GM10266 (cell line): ENCODE measurements at regions not wholly inside any gene's neighbourhood (a gene's known extent, or its start where the extent isn't known, plus 50 kb on each side); places are given as distances from the start of the nearest gene placed in this dataset.

Experiments
- DNase-seq: peaks from one replicate; pipeline ENCODE4 v3.0.0; 2012; ENCODE audit errors: extremely low spot score
- TF ChIP-seq, protein P1 (sequence below): IDR thresholded peaks from 2 replicates; pipeline ENCODE4 v1.5.1; 2012; ENCODE audit warnings: mild to moderate bottlenecking, low read depth; ENCODE audit not compliant: control insufficient read depth, insufficient read depth; ENCODE audit errors: missing control alignments

DNA sequence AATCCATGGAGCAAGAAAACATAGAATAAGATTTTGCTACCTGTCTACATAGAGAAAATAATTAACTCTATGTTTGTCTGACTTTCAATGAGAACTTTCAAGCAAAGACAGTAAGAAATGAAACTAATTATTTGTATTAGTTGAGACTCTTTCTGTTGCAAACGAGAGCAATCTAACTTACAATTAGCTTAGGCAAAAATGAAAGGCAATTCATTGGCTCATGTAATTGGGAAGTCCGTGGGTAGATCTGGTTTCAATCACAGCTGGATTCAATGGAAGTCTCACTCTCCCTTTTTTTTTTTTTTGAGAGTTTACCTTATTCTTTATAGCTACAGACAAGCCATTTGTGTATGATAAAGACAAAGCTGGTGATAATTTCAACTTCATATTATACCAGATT is 68.2 kb upstream of the STXBP5 start:
- no peak for DNase-seq
- TF ChIP-seq, protein P1, sequence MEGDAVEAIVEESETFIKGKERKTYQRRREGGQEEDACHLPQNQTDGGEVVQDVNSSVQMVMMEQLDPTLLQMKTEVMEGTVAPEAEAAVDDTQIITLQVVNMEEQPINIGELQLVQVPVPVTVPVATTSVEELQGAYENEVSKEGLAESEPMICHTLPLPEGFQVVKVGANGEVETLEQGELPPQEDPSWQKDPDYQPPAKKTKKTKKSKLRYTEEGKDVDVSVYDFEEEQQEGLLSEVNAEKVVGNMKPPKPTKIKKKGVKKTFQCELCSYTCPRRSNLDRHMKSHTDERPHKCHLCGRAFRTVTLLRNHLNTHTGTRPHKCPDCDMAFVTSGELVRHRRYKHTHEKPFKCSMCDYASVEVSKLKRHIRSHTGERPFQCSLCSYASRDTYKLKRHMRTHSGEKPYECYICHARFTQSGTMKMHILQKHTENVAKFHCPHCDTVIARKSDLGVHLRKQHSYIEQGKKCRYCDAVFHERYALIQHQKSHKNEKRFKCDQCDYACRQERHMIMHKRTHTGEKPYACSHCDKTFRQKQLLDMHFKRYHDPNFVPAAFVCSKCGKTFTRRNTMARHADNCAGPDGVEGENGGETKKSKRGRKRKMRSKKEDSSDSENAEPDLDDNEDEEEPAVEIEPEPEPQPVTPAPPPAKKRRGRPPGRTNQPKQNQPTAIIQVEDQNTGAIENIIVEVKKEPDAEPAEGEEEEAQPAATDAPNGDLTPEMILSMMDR: no peak

DNA sequence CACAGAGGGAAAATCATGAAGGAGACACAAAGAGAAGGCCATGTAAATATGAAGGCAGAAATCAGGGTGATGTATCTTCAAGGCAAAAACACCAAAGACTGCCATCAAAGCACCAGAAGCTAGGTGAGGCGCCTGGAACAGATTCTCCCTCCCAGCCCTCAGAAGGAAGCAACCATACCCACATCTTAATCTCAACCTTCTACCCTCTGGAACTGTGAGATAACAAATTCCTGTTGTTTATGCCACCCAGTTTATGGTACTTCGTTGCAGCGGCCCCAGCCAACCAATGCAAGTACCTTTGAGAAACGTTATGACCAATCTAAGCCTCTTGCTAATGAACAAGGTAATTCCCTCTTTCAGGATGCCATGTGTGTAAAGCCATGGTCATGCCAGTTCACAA is 66.2 kb upstream of the STXBP5 start:
- TF ChIP-seq, protein P1: no peak
- DNase-seq: no peak

DNA sequence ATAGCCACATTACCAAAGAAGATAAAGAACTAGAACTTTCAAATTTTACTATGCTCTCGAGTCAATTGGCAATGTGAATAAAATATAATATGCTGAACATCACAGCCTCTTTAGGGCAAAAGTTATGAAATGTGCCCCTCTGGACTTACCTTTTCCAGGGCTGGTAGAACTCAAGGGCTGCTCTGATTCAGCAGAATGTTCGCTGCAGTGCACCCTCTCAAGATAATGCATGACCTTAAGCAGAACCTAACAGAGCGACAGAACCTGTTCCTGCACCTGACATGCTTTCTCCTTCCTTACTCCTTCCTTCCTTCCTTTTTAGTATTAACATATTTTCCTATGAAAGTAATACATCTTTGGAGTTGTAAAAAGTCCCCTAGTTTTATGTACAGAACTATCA is 65.4 kb upstream of the STXBP5 start:
- no peak for DNase-seq
- TF ChIP-seq, protein P1: no peak

DNA sequence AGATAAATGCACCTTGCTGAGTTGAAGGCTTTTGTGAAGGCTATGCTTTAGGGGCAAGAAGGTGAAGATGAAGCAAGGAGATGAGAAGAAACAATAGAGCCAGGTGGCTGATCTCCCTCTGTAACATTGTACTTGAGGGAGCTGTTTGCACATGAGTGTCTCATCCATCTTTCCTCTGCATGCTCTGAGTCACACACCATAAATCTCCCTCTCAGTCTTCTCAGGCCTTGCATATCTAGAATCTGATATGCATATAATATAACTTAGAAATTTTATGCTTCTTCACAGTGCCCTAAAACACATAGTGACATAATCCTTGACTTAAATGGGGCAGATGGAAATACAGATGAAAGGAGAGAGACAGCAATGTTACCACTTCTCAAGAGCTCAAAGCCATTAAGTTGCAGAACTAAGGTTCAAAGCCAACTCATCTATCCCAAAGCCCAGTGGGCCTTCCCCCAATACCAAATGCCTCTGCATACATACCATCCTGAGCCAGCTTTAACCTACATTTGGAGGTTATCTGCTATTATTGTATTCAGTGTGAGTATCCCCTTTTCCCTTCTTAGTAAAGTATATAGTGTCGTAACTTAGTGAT is 62.4 kb upstream of the STXBP5 start:
- DNase-seq: no peak
- TF ChIP-seq, protein P1: no peak

DNA sequence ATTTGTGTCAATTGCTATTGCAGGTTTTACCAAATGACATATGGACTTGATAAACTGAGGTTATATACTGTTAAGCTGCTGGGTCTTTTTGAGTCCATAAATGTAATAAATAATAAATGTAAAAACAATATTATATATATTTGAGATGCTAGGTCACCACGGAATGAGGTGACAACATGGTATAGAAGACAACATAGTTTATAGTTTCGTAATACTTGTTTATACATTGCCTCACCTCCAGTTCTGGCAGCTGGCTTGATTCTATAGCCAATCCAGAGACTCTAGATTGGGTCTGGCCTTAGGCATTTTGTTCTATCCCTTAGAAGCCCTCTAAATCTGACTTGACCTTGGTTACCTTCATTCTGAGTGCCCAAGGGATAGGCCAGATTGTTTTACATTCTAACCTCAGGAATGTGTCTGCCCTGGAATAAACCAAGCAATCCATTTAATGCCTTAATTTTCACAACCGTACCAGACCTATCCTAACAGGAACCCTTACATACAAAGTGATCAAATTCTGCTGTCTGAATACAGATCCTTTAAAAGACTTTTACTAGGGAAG is 61.5 kb upstream of the STXBP5 start:
- TF ChIP-seq, protein P1: no peak
- no peak for DNase-seq

DNA sequence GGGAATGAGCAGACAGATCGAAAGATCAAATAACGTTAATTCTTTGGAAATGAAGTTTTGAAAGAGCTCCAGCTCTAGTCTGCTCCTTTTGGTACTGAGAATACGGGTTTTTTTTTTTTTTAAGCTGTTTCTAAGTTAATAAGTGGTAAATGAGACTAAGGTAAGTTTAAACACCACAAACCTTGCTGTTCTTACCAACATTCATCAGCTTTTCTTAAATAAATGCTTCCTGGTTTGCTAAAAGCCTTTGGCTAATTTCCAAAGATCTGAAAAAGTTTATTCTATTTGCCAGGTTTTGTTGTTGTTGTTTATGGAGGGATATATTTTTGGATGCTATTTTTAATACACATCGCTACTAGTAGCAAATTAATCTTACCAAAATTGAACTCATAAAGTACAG is 55.1 kb upstream of the STXBP5 start:
- TF ChIP-seq, protein P1: no peak
- DNase-seq: no peak

DNA sequence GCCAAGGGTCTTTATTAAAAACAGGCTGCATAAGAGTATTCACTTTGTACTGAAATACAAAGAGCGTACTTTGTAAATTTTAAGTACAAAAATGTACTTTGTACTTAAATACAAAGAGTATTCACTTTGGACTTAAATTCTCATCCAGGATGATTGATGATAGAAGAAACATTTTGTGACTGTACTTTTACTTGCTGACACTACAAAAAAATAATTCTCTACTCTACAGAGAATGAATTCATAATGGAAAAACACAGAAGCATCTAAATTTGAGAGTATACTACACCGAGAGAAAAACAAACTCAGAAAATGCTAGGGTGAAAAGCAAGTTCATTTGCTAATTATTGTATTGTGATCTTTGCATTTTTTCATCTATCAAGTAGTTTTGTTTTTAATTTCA is 54.4 kb upstream of the STXBP5 start:
- DNase-seq: no peak
- TF ChIP-seq, protein P1: no peak
